Activated CD4-positive, alpha-beta T cell treated with anti-CD3 and anti-CD28 coated beads, Interleukin-2, amount 50 U/mL, for 24 hours (primary cell): ENCODE measurements at regions not wholly inside any gene's neighbourhood (a gene's known extent, or its start where the extent isn't known, plus 50 kb on each side); places are given as distances from the start of the nearest gene placed in this dataset.
"Not testable (repeated sequence)": the region's sequence is repeated elsewhere in the genome, so short reads cannot be mapped to it uniquely, and the experiment has no call there.

Source experiments
- DNase-seq, 2 donors: peaks; one replicate each; pipeline ENCODE4 v3.0.0-alpha.2; 2020; ENCODE audit warnings: low read depth in 1 of 2, low spot score in 1 of 2

- DNase-seq = no peak
Measured at GRCh38 chr1:99537886-99538617, 107.9 kb upstream of the PALMD start.

GRCh38 chr1:99538618-99538956 lies 107.3 kb upstream of the PALMD start:
- no peak for DNase-seq

GRCh38 chr1:99539131-99539530 lies 106.8 kb upstream of the PALMD start:
- DNase-seq = no peak

GRCh38 chr1:99540744-99541143 lies 105.2 kb upstream of the PALMD start:
- no peak for DNase-seq

- DNase-seq = no peak
Measured at GRCh38 chr1:99544328-99544727, 101.6 kb upstream of the PALMD start.

- DNase-seq = no peak
Measured at GRCh38 chr1:99546432-99547416, 99.2 kb upstream of the PALMD start.

GRCh38 chr1:99548943-99549605 lies 96.8 kb upstream of the PALMD start:
- DNase-seq = no peak

GRCh38 chr1:99550198-99550597 lies 95.7 kb upstream of the PALMD start:
- DNase-seq = no peak

GRCh38 chr1:99551812-99552614 lies 93.9 kb upstream of the PALMD start:
- no peak for DNase-seq

- DNase-seq = no peak
Measured at GRCh38 chr1:99553301-99553700, 92.6 kb upstream of the PALMD start.

GRCh38 chr1:99553819-99554218 lies 92.1 kb upstream of the PALMD start:
- DNase-seq = not testable (repeated sequence)

- DNase-seq = no peak
Measured at GRCh38 chr1:99554727-99555126, 91.2 kb upstream of the PALMD start.

GRCh38 chr1:99557546-99558202 lies 88.2 kb upstream of the PALMD start:
- DNase-seq = no peak

GRCh38 chr1:99559166-99559565 lies 86.7 kb upstream of the PALMD start:
- DNase-seq = no peak

- DNase-seq = no peak
Measured at GRCh38 chr1:99560207-99561040, 85.5 kb upstream of the PALMD start.

GRCh38 chr1:99561952-99562351 lies 84.0 kb upstream of the PALMD start:
- DNase-seq = no peak

GRCh38 chr1:99565606-99566289 lies 80.2 kb upstream of the PALMD start:
- no peak for DNase-seq

GRCh38 chr1:99566290-99567021 lies 79.5 kb upstream of the PALMD start:
- DNase-seq = no peak
